ENCODE measurements at regions not wholly inside any gene's neighbourhood (a gene's known extent, or its start where the extent isn't known, plus 50 kb on each side); places are given as distances from the start of the nearest gene placed in this dataset.

- TF ChIP-seq CTCF (IDR thresholded peaks at IDR 0.05; ENCODE audit: borderline replicate concordance, extremely low read depth, low read length, poor library complexity, severe bottlenecking) (no peak), EZH2 (IDR thresholded peaks at IDR 0.05; ENCODE audit: borderline replicate concordance, low read depth, low read length, severe bottlenecking) (no peak)
Measured at GRCh38 chr17:83194761-83195329, 115.4 kb downstream of the METRNL start.

Data from DND-41 (cell line).